Erythroblast (primary cell): ENCODE measurements at regions not wholly inside any gene's neighbourhood (a gene's known extent, or its start where the extent isn't known, plus 50 kb on each side); places are given as distances from the start of the nearest gene placed in this dataset.

Source experiments
- GATA1 ChIP-seq: IDR thresholded peaks from 2 replicates; pipeline ENCODE4 v1.6.1; 2011; ENCODE audit warnings: low read depth, mild to moderate bottlenecking, control low read depth, low read length, moderate library complexity
- POLR2A ChIP-seq: IDR thresholded peaks from 2 replicates; pipeline ENCODE4 v1.6.1; 2011; ENCODE audit warnings: mild to moderate bottlenecking, low read length

- TF ChIP-seq POLR2A (no peak), GATA1 (no peak)
These were observed 284.1 kb upstream of the CDH5 start for GRCh38 chr16:66082424-66082823.
